CD4-positive, CD25-positive, alpha-beta regulatory T cell (primary cell): ENCODE measurements at regions not wholly inside any gene's neighbourhood (a gene's known extent, or its start where the extent isn't known, plus 50 kb on each side); places are given as distances from the start of the nearest gene placed in this dataset.

ENCODE experiments used
- ATAC-seq, 2 donors: fragments of 150-1000 bp; cut with Tn5 transposase; one replicate each; pipeline ENCODE4 v1.10.0; 2021; ENCODE audit warnings: low read depth in 2 of 2, moderate number of reproducible peaks in 2 of 2, moderate library complexity in 1 of 2
- DNase-seq, 3 donors: peaks; one replicate each; pipeline versions ENCODE4 v3.0.0 to v3.0.0-alpha.2; 2012 to 2022; ENCODE audit warnings: mixed read lengths in 1 of 3
- H3K27ac ChIP-seq: one replicate; pipeline ENCODE4 v1.7.0; 2013; ENCODE audit warnings: mild to moderate bottlenecking, low read length; ENCODE audit not compliant: insufficient read depth, poor library complexity, severe bottlenecking
- H3K27me3 ChIP-seq: one replicate; pipeline ENCODE4 v1.7.0; 2013; ENCODE audit warnings: low read length; ENCODE audit not compliant: control insufficient read depth, insufficient read depth
- H3K36me3 ChIP-seq: one replicate; pipeline ENCODE4 v1.7.0; 2013; ENCODE audit warnings: mild to moderate bottlenecking, low read length, moderate library complexity; ENCODE audit not compliant: control insufficient read depth, insufficient read depth
- H3K4me1 ChIP-seq: 2 replicates; pipeline ENCODE4 v1.7.0; 2013; ENCODE audit warnings: mild to moderate bottlenecking, low read length; ENCODE audit not compliant: insufficient read depth, control insufficient read depth, poor library complexity, severe bottlenecking
- H3K4me3 ChIP-seq: one replicate; pipeline ENCODE4 v1.7.0; 2013; ENCODE audit warnings: low read depth, mild to moderate bottlenecking, low read length, moderate library complexity
- H3K9me3 ChIP-seq, 2 experiments: 1 replicate in 1 of 2; 2 replicates in 1 of 2; pipeline ENCODE4 v1.7.0; 2013; ENCODE audit warnings: low read length in 2 of 2, mild to moderate bottlenecking in 1 of 2, moderate library complexity in 1 of 2; ENCODE audit not compliant: control insufficient read depth in 2 of 2
- H3K27ac Mint-ChIP-seq, 3 donors: one replicate each; pipeline ENCODE4 v1.8.0; 2020 to 2022; ENCODE audit warnings: mild to moderate bottlenecking in 3 of 3, mixed read lengths in 3 of 3, moderate library complexity in 2 of 3
- H3K27me3 Mint-ChIP-seq: one replicate; pipeline ENCODE4 v1.8.0; 2022; ENCODE audit warnings: mild to moderate bottlenecking, mixed read lengths
- H3K36me3 Mint-ChIP-seq: one replicate; pipeline ENCODE4 v1.8.0; 2020; ENCODE audit warnings: mixed read lengths
- H3K4me1 Mint-ChIP-seq, 4 donors: one replicate each; pipeline ENCODE4 v1.8.0; 2020 to 2022; ENCODE audit warnings: mixed read lengths in 4 of 4, mild to moderate bottlenecking in 1 of 4
- H3K4me3 Mint-ChIP-seq, 4 donors: one replicate each; pipeline ENCODE4 v1.8.0; 2020 to 2022; ENCODE audit warnings: mild to moderate bottlenecking in 4 of 4, mixed read lengths in 4 of 4, moderate library complexity in 3 of 4
- H3K9me3 Mint-ChIP-seq, 7 donors: one replicate each; pipeline ENCODE4 v1.8.0; 2020 to 2022; ENCODE audit warnings: mixed read lengths in 7 of 7, mild to moderate bottlenecking in 3 of 7, moderate library complexity in 2 of 7

DNA sequence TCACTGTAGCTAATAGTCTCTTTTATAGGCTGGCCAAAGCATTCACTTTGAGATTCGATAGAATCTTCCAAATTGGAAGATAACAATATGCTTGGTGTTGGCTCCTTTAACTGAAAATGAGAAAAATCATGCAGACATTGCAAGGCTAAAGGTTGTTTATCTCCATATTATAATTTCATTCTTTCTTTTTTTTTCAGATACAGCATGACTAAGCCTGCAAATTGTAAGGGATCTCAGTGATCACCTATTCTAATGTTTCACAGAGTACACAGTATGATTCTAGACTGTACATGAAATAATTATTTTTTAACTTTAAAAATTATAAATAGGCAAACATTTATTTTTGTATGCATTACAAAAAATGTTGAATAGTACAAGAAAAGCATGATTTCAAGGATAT, 451.7 kb upstream of the DDI1 start:
- no peak overlapping the region for H3K4me3 Mint-ChIP-seq
- peaks cover 0 to 4% (median 0%) of the 10 kb centered on the region in 7 donors for H3K9me3 Mint-ChIP-seq
- H3K27ac Mint-ChIP-seq = no peak overlapping the region
- ATAC-seq (no peak), DNase-seq (no peak)
- H3K36me3 Mint-ChIP-seq = no peaks in the 10 kb centered on the region
- Histone ChIP-seq H3K27ac (no peak overlapping the region), H3K9me3 (no peaks in the 10 kb centered on the region), H3K27me3 (no peaks in the 10 kb centered on the region), H3K4me3 (no peak overlapping the region), H3K4me1 (no peaks in the 10 kb centered on the region), H3K36me3 (no peaks in the 10 kb centered on the region)
- no peaks in the 10 kb centered on the region for H3K4me1 Mint-ChIP-seq
- no peaks in the 10 kb centered on the region for H3K27me3 Mint-ChIP-seq

DNA sequence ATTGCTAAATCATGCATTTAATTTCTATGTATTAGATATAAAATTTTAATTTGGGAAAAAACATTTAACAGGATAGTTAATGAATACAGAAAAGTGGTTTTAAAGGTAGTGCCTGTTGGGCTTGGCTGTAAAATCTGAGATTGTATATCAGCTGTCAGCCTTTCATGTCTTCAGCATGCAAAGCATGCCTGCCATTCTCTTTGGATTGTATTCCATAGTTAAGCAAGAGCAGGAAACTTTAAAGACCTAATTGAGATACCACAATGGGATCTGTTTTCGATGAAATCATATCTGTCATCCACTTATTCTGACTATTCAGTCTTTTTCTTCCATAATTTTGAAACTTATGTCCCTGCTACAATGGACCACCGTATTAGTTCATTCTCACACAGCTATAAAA, 451.0 kb upstream of the DDI1 start:
- Mint-ChIP-seq H3K9me3 (peaks cover 0 to 2% (median 0%) of the 10 kb centered on the region in 7 donors), H3K27me3 (no peaks in the 10 kb centered on the region), H3K36me3 (no peaks in the 10 kb centered on the region), H3K4me1 (no peaks in the 10 kb centered on the region), H3K4me3 (no peak overlapping the region), H3K27ac (no peak overlapping the region)
- H3K9me3 ChIP-seq = no peaks in the 10 kb centered on the region
- H3K36me3 ChIP-seq = no peaks in the 10 kb centered on the region
- H3K4me3 ChIP-seq = no peak overlapping the region
- DNase-seq (no peak), ATAC-seq (no peak)
- no peaks in the 10 kb centered on the region for H3K27me3 ChIP-seq
- no peak overlapping the region for H3K27ac ChIP-seq
- no peaks in the 10 kb centered on the region for H3K4me1 ChIP-seq

DNA sequence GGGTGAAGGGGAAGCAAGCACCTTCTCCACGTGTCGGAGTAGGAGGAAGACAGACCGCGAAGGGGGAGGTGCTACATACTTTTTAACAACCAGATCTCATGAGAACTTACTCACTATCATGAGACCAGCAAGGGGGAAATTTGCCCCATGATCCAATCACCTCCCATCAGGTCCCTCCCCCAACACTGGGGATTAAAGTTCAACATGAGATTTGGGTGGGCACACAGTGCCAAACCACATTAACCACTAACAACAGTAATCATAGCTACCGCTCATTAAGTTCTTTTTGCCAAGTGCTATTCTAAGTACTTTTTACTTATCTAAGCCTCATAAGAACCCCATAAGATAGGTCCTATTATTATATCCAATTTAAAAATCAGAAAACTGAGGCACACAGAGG, 450.5 kb upstream of the DDI1 start:
- H3K36me3 Mint-ChIP-seq = no peaks in the 10 kb centered on the region

DNA sequence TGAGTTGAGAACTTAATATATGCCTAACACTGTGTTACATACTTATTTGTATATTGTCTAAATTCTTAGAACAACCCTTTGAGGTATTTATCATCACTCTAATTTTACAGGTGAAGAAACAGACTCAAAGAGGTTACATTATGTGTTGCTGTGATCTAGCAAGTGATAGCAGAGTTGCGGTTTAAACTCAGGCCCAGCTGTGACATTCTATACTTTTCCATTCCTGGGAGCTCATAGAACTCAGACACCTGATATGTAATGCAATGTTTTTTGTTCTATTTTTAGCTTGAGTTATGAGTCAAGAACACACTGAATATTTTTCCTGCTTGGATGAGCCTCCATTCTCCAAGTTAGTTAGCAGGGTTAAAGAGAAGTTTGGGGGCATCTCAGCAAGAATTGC, 449.7 kb upstream of the DDI1 start:
- Histone ChIP-seq H3K27ac (no peak overlapping the region), H3K27me3 (no peaks in the 10 kb centered on the region), H3K9me3 (no peaks in the 10 kb centered on the region), H3K4me1 (no peaks in the 10 kb centered on the region), H3K4me3 (no peak overlapping the region), H3K36me3 (no peaks in the 10 kb centered on the region)
- no peak for DNase-seq
- Mint-ChIP-seq H3K27ac (no peak overlapping the region), H3K4me1 (no peaks in the 10 kb centered on the region), H3K27me3 (no peaks in the 10 kb centered on the region), H3K36me3 (no peaks in the 10 kb centered on the region), H3K9me3 (peaks cover 0 to 2% (median 0%) of the 10 kb centered on the region in 7 donors), H3K4me3 (no peak overlapping the region)
- ATAC-seq = no peak

More for the DNA sequence above, 450.5 kb upstream of the DDI1 start:
- ATAC-seq (no peak), DNase-seq (no peak)
- H3K4me3 ChIP-seq = no peak overlapping the region
- Mint-ChIP-seq H3K4me1 (no peaks in the 10 kb centered on the region), H3K27me3 (no peaks in the 10 kb centered on the region), H3K9me3 (peaks cover 0 to 2% (median 0%) of the 10 kb centered on the region in 7 donors), H3K4me3 (no peak overlapping the region), H3K27ac (no peak overlapping the region)
- H3K36me3 ChIP-seq = no peaks in the 10 kb centered on the region
- no peaks in the 10 kb centered on the region for H3K4me1 ChIP-seq
- H3K27ac ChIP-seq = no peak overlapping the region
- H3K9me3 ChIP-seq = no peaks in the 10 kb centered on the region
- no peaks in the 10 kb centered on the region for H3K27me3 ChIP-seq

- no peaks in the 10 kb centered on the region for H3K27me3 ChIP-seq
- no peaks in the 10 kb centered on the region for H3K4me1 Mint-ChIP-seq
- H3K27ac Mint-ChIP-seq = peak overlapping the region in 1 of 3 donors; percentile 20
- H3K27ac ChIP-seq = no peak overlapping the region
- ATAC-seq (no peak), DNase-seq (no peak)
- no peaks in the 10 kb centered on the region for H3K36me3 ChIP-seq
- no peaks in the 10 kb centered on the region for H3K9me3 ChIP-seq
- peaks cover 0 to 2% (median 0%) of the 10 kb centered on the region in 7 donors for H3K9me3 Mint-ChIP-seq
- no peaks in the 10 kb centered on the region for H3K4me1 ChIP-seq
- no peaks in the 10 kb centered on the region for H3K36me3 Mint-ChIP-seq
- no peak overlapping the region for H3K4me3 ChIP-seq
- H3K4me3 Mint-ChIP-seq = no peak overlapping the region
- no peaks in the 10 kb centered on the region for H3K27me3 Mint-ChIP-seq
Measured at GRCh38 chr11:103587901-103588788, 448.3 kb upstream of the DDI1 start.

DNA sequence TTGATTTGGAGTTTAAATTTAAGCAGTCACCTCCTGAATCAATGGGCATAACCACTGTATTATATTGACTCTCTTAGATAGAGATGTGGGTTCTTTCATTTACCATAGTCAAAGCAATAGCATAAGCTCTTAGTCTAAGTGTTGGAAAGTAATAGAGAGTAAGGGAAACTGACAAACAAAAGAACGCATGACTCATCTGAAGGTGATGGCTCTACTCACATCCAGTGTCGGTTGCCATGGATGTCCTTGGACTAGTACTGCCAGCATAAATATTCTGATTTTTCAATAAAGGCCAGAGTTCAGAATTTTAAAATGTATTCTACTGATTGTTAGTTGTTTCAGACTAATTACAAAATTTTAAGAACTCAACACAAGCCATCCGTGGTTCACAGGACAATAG, 444.9 kb upstream of the DDI1 start:
- no peak overlapping the region for H3K4me3 Mint-ChIP-seq
- H3K27ac Mint-ChIP-seq = no peak overlapping the region
- H3K27me3 ChIP-seq = no peaks in the 10 kb centered on the region
- H3K36me3 ChIP-seq = no peaks in the 10 kb centered on the region
- no peak overlapping the region for H3K4me3 ChIP-seq
- no peak for DNase-seq
- H3K4me1 Mint-ChIP-seq = no peaks in the 10 kb centered on the region
- H3K27ac ChIP-seq = no peak overlapping the region
- no peaks in the 10 kb centered on the region for H3K36me3 Mint-ChIP-seq
- H3K4me1 ChIP-seq = no peaks in the 10 kb centered on the region
- H3K27me3 Mint-ChIP-seq = no peaks in the 10 kb centered on the region
- no peak for ATAC-seq
- H3K9me3 ChIP-seq = no peaks in the 10 kb centered on the region
- peaks cover 0 to 2% (median 0%) of the 10 kb centered on the region in 7 donors for H3K9me3 Mint-ChIP-seq

DNA sequence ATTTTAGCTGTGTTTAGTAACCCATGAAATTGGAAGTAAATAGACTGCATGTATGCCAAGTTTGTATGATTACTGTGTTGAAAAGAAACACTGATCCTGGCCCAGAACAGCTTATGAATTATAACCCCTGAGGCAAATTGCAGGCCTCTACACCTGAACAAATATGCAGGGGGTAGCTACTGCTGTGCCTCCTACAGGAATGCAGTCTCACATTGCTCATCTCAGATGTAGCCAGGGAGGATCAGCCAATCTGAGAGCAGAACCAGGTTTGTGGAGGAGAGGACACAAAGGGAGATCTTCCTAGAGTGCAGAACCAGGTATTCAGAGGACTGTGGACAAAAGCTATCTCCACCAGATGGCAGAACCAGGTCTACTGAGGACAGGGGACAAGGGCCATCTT, 442.2 kb upstream of the DDI1 start:
- Histone ChIP-seq H3K9me3 (no peaks in the 10 kb centered on the region), H3K36me3 (no peaks in the 10 kb centered on the region), H3K27ac (no peak overlapping the region), H3K4me3 (no peak overlapping the region), H3K4me1 (no peaks in the 10 kb centered on the region), H3K27me3 (no peaks in the 10 kb centered on the region)
- Mint-ChIP-seq H3K36me3 (no peaks in the 10 kb centered on the region), H3K4me3 (no peak overlapping the region), H3K27ac (no peak overlapping the region), H3K4me1 (no peaks in the 10 kb centered on the region), H3K27me3 (peaks cover 4% of the 10 kb centered on the region), H3K9me3 (peaks cover 0 to under 1% (median 0%) of the 10 kb centered on the region in 7 donors)
- ATAC-seq (peak in 1 of 2 donors; percentile 22), DNase-seq (no peak)

DNA sequence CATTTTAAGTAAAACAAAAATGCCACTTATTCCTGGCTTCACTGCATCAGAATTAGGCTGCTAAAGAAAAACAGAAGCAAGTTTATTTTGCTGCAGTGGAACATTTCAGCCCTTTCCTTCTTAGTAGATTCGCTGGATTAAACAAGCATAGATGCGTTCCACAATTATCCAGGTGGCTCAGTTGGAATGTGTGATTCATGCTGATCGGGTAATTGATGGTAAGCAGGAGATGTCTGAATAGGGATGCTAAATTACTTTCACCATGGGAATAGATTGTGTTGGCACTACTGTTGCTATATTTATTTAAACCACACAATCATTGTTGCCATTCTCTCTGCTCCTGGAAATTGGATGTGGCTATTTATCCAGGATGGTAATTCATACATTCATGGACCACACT, 440.1 kb upstream of the DDI1 start:
- H3K27me3 ChIP-seq = no peaks in the 10 kb centered on the region
- H3K4me1 Mint-ChIP-seq = no peaks in the 10 kb centered on the region
- no peak overlapping the region for H3K4me3 ChIP-seq
- no peaks in the 10 kb centered on the region for H3K9me3 Mint-ChIP-seq
- peaks cover 4% of the 10 kb centered on the region for H3K27me3 Mint-ChIP-seq
- no peak for ATAC-seq
- no peak overlapping the region for H3K27ac ChIP-seq
- H3K4me1 ChIP-seq = no peaks in the 10 kb centered on the region
- DNase-seq = no peak
- no peak overlapping the region for H3K27ac Mint-ChIP-seq
- H3K36me3 Mint-ChIP-seq = no peaks in the 10 kb centered on the region
- no peaks in the 10 kb centered on the region for H3K36me3 ChIP-seq
- H3K9me3 ChIP-seq = no peaks in the 10 kb centered on the region
- no peak overlapping the region for H3K4me3 Mint-ChIP-seq
